ENCODE measurements at regions not wholly inside any gene's neighbourhood (a gene's known extent, or its start where the extent isn't known, plus 50 kb on each side); places are given as distances from the start of the nearest gene placed in this dataset.

- peaks cover 29% of the 10 kb centered on the region for H3K9me3 Mint-ChIP-seq (ENCODE audit: low read depth)
- DNase-seq (ENCODE audit: low spot score, unreplicated experiment), result no peak
- no peak overlapping the region for H3K4me3 Mint-ChIP-seq (ENCODE audit: low read depth)
- TF ChIP-seq CTCF (IDR thresholded peaks at IDR 0.05; ENCODE audit: unreplicated experiment), result no peak
- no peaks in the 10 kb centered on the region for H3K4me1 Mint-ChIP-seq (ENCODE audit: low read depth)
- H3K27ac Mint-ChIP-seq, result no peak overlapping the region
- no peaks in the 10 kb centered on the region for H3K36me3 Mint-ChIP-seq (ENCODE audit: insufficient read depth)
- H3K27me3 Mint-ChIP-seq, result no peaks in the 10 kb centered on the region
Measured at GRCh38 chr7:51577390-51577789, 260.8 kb upstream of the COBL start.

GRCh38 chr7:51569581-51569980 lies 253.0 kb upstream of the COBL start:
- H3K4me3 Mint-ChIP-seq (ENCODE audit: low read depth), result no peak overlapping the region
- no peaks in the 10 kb centered on the region for H3K4me1 Mint-ChIP-seq (ENCODE audit: low read depth)
- no peak for TF ChIP-seq CTCF (IDR thresholded peaks at IDR 0.05; ENCODE audit: unreplicated experiment)
- no peaks in the 10 kb centered on the region for H3K36me3 Mint-ChIP-seq (ENCODE audit: insufficient read depth)
- no peak overlapping the region for H3K27ac Mint-ChIP-seq
- H3K27me3 Mint-ChIP-seq, result no peaks in the 10 kb centered on the region
- peaks cover 17% of the 10 kb centered on the region for H3K9me3 Mint-ChIP-seq (ENCODE audit: low read depth)
- no peak for DNase-seq (ENCODE audit: low spot score, unreplicated experiment)

- Mint-ChIP-seq H3K36me3 (ENCODE audit: insufficient read depth) (no peaks in the 10 kb centered on the region), H3K9me3 (ENCODE audit: low read depth) (peaks cover 13% of the 10 kb centered on the region), H3K27ac (no peak overlapping the region), H3K27me3 (no peaks in the 10 kb centered on the region), H3K4me1 (ENCODE audit: low read depth) (peaks cover under 1% of the 10 kb centered on the region), H3K4me3 (ENCODE audit: low read depth) (no peak overlapping the region)
- no peak for DNase-seq (ENCODE audit: low spot score, unreplicated experiment)
- TF ChIP-seq CTCF (IDR thresholded peaks at IDR 0.05; ENCODE audit: unreplicated experiment), result no peak
Measured at GRCh38 chr7:51569176-51569575, 252.6 kb upstream of the COBL start.

GRCh38 chr7:51551070-51551469 lies 234.5 kb upstream of the COBL start:
- H3K27ac Mint-ChIP-seq, result no peak overlapping the region

GRCh38 chr7:51545131-51545530 lies 228.5 kb upstream of the COBL start:
- Mint-ChIP-seq H3K4me1 (ENCODE audit: low read depth) (no peaks in the 10 kb centered on the region), H3K36me3 (ENCODE audit: insufficient read depth) (no peaks in the 10 kb centered on the region), H3K4me3 (ENCODE audit: low read depth) (no peak overlapping the region), H3K27me3 (no peaks in the 10 kb centered on the region), H3K9me3 (ENCODE audit: low read depth) (peaks cover 22% of the 10 kb centered on the region), H3K27ac (no peak overlapping the region)
- no peak for TF ChIP-seq CTCF (IDR thresholded peaks at IDR 0.05; ENCODE audit: unreplicated experiment)
- no peak for DNase-seq (ENCODE audit: low spot score, unreplicated experiment)

More at GRCh38 chr7:51551070-51551469, 234.5 kb upstream of the COBL start:
- H3K36me3 Mint-ChIP-seq (ENCODE audit: insufficient read depth), result no peaks in the 10 kb centered on the region
- H3K4me1 Mint-ChIP-seq (ENCODE audit: low read depth), result no peaks in the 10 kb centered on the region
- no peak for TF ChIP-seq CTCF (IDR thresholded peaks at IDR 0.05; ENCODE audit: unreplicated experiment)
- H3K9me3 Mint-ChIP-seq (ENCODE audit: low read depth), result peaks cover 18% of the 10 kb centered on the region
- H3K4me3 Mint-ChIP-seq (ENCODE audit: low read depth), result no peak overlapping the region
- DNase-seq (ENCODE audit: low spot score, unreplicated experiment), result no peak
- no peaks in the 10 kb centered on the region for H3K27me3 Mint-ChIP-seq

All from progenitor cell of endocrine pancreas (in vitro differentiated cells).